ENCODE measurements at regions not wholly inside any gene's neighbourhood (a gene's known extent, or its start where the extent isn't known, plus 50 kb on each side); places are given as distances from the start of the nearest gene placed in this dataset.

DNA sequence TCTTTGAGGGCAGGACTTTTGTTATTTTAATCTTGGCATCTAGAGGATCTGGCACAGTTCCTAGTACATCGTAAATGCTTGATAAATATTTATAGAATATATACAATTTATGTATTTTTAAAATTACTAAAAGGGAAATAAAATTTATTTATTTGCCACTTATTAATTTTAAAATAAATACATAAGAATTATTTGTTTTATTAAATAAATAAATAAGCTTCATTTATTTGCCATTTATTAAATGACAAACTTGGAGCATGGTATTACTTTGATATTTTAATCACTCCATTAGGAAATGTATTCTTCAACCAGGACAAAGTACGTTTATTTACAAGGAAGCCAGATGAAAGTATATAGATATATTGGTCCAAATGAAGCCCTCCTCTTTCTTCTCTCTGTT is 118.7 kb upstream of the LRIG3 start:
- no peak for DNase-seq

DNA sequence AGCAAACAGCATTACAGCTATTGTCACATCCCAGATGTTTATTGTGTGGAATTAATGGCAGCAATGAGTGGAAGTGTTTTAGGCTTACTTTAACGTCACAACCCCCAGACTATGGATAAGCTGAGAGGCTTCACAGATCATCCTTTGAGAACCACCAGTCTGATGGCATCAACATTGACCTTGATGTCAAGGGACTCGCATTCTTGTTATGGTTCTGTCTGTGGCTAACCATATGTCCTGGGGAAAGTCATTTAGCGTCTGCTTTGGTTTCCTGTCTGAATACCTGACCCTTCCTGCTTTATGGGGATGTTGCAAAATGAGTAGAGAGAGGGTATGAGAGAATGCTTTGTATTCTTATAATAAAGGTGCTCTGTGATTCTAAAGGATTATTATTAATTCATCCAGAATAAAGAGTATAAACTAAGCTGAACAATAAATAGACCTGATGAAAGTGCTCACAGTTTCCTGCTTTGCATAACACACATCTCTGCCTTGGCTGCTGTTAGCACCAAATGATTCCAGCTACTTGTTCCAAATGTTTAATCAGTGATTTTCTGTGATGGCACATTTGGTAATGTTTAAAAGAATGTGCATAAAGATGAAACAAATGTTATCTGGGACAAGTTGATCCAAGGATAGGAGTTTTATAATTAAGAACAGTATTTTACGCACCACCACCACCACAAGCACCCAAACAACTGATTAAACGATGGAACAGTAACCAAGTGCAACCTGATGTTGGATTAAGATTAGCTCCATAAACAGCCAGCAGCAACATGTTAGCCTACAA is 116.9 kb upstream of the LRIG3 start:
- DNase-seq, result no peak

DNA sequence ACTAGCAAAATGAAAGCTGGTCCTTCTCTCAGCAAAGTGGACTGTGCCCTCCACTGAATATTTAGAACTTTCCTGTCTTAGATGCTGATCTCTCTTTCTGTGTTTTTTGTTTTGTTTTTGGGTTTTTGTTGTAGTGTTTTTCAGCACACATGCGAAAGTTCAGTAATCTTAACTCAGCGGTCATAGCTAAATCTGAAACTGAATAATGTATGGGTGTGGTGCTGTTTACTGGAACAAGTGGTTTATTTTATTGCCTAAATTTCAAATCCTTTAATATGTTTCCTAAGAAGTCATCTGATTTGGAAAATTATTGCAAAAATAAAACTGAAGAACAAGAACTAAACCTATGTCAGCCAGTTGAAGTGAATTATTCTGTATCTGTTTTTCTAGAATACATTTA is 116.0 kb upstream of the LRIG3 start:
- DNase-seq, result no peak

DNA sequence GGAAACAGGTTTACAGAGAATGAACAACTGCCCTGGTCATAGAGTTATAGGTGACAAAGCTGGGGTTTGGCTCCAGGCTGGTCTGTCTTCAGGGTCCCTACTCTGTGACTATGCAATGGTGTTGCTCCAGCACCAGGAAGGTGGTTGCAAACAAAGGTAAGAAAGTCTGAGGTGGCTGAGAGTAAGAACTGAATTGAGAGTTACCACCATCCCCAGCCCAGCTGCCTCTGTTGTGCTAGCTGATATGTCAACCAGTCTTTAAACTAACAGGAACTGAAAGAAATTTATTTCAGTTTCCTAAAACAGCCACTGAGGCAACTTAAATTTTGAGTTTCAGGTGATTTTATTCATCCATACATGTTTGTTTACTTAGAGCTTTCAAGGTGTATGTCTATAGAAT is 111.0 kb upstream of the LRIG3 start:
- DNase-seq, result no peak

DNA sequence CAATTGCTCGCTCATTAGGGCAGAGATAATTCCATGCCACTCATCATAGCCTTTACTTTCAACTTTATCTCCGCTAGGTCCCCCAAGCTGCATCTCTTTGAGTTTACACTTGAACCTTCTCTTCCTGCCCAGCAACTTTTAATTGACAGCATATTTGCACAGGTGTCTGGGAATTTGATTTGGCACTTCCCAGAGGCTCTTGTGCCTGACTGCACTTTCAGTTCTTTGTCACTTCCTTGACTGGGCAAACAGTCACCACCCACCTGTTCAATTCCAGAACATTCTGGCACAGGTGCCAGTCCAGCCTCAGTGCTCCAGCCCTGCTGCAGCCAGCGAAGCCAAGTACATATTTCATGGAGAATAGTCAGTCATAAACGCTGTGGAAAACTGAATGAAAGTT is 110.1 kb upstream of the LRIG3 start:
- no peak for DNase-seq

DNA sequence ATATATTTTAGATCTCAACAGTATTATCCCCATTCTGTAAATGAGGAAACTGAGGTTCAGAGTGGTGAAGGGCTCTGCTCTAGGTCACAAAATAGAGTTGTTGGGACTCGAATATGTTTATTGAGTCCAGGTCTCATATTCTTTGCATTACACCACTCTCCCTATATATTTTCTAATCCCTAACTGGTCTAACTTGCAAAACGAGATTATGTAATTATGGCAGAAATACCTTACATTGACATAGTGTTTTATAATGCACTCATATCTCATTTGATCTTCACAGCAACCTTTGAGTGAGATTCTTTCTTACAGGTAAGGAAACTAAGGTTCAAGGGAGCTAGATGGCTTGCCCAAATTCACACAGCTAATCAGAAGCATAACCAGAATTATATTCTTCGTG is 106.9 kb upstream of the LRIG3 start:
- DNase-seq, result no peak

DNA sequence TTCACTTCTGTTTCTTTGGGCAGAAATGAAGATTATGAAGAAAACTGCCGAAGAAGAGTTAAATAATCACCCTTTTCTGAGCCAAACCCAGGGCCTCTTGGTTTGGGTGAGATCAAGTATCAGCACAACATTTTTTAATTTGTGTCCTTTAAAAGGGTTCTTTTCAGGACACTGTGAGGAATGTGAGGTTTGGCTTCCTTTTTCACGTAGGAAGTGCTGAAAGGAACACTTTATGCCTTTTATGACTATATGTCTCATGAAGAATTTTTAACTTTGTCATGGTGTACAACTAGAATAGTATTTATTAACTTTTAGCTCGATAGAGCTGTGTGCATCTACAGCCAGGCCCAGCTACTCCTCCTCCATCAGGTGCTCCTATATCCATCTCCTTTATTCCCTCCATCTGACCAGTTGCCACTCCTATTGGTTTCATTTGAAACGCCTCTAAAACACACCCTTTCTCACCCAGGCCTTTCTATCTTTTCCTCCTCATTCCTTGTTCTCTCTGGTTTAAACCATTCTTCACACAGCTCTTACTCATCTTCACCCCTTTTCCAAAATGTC is 103.6 kb upstream of the LRIG3 start:
- DNase-seq, result no peak

DNA sequence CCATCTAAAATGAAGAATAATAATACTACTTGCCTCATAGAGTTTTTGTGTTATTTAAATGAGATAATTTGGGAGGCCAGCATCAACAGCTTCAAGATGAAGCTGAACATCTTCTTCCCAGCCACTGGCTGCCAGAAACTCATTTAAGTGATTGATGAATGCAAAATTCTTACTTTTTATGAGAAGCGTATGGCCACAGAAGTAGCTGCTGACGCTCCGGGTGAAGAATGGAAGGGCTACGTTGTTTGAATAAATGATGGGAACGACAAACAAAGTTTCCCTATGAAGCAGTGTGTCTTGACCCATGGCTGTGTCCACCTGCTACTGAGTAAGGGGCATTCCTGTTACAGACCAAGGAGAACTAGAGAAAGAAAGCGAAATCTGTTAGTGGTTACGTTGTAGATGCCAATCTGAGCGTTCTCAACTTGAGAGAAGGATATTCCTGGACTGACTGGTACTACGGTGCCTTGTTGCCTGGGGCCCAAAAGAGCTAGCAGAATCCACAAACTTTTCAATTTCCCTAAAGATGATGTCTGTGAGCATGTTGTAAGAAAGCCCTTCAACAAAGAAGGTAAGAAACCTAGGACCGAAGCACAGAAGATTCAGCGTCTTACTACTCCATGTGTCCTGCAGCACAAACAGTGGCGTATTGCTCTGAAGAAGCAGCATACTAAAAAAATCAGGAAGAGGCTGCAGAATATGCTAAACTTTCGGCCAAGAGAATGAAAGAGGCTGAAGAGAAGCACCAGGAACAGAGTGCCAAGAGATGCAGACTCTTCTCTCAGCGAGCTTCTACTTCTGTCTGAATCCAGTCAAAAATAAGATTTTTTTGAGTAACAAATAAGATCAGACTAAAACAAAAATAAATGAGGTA is 100.0 kb upstream of the LRIG3 start:
- DNase-seq, result no peak

DNA sequence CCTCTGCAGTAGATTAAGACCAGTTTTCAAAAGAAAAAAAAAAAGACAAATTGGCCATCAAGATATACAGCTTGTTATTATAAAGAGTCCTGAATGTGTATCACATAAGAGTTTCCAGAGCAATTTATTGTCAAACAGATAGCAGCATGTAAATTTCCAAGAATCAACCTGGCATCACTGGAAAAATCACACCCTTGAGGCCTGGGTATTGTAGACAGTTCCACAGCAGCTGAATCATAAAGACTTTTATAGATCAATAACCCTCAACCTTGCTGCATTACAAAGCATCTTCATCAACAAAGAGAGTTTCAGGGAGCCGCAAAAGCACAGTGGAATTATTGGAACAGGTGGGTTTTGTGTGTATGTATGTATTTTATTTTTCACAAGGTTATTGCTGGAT is 94.6 kb upstream of the LRIG3 start:
- no peak for DNase-seq

DNA sequence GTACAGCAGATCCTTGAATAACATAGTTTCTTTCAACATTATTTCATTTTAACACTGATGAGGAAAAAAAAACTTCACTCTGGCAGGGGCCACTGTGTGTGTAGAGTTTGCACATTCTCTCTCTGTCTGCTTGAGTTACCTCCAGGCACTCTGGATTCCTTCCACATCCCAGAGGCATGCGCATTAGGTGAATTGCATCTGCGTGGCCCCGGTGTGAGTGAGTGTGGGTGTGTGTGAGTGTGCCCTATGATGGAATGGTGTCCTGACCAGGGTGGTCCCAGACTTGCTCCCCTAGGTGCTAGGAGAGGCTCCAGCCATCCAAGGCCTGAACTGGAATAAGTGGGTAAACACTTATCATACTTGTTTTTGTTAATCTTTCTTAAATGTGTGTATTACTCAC is 90.6 kb upstream of the LRIG3 start:
- no peak for DNase-seq

DNA sequence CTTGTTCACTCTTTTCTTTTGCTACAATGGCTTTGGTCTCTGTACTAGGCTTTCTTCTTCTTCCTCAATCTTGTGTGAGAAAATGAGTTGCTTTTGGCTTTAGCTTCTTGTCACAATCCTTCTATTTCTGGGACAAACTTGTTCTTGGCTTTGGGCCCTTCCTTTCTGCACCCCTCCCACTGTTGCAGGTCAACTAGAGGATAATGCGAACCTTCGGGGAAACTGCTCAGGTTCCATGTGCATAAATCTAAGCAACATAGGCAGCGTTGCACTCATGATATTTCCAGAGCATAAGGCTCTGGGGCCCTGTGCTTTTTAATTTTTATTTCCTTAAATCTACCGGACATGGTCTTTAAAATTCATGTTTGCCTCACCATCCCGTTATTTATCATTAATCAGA is 89.8 kb upstream of the LRIG3 start:
- no peak for DNase-seq

DNA sequence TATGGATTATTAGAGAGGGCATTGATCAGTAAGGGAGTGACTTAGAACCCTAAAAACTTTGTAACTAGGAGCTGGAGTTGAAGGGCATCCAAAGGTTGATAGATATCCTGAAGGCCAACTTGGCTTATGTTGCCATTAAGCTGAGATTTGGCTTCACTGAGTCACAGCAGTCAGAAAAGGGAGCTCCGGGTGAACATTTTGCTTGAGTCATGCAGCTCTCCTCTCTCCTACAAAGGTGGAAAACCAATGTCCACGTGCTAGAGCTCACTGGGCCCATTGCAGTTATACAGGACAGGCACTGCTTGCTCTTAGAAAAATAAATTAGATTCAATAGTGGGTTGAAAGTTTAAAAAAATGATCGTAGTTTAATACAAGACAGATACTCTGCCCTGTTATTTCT is 87.3 kb upstream of the LRIG3 start:
- no peak for DNase-seq

DNA sequence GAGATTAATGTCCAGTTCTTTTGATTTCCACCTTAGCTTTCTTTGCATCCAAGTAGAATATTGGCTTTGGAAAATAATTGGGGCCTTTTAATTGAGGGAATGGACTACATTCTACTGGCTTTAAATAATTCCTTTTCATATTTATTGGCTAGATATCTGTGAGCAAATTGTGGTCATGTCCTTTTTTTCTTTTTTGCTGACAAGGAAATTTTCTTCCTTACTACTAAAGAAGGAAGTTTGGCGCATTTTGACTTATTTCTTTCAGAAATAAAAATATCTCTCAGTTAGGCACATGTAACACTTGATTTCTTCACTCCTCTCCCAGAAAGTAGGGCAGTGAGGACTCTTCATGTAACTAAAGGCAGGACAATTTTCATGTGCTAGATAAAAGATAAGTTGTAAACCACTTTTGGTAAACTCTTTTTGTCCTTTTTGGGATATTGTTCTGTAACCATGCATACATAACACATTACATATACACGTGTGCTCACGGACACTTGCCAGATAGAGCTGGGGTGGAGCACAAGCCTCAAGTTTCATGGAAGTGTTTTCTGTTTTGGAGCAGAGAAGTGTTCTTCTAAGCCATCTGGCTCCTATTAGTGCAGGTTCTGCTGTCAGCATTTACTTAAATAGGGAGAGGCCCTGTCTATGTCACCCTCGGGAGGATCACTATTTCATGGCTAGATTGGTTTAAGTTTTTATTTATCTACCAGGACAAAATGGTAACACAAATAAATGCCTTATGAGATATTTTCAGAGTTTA is 85.1 kb upstream of the LRIG3 start:
- DNase-seq, result no peak

DNA sequence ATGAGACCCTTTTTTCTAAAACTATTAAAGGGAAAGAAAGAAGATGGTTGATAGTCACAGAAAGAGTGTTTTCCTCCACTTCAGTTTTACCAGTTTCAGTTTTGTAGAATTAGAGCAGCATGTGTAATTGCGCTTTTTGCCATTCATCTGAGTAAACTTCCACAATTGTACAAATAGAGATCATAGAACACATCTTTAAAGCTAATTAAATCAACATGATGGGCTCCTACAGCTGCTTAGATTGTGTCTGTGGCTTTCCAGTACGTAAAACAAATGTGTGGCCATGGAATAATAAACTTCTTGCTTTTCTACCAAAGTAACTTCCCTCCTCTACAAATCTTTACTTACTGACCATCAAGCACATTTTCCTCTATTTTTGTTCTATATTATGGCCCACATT is 84.2 kb upstream of the LRIG3 start:
- DNase-seq, result no peak

DNA sequence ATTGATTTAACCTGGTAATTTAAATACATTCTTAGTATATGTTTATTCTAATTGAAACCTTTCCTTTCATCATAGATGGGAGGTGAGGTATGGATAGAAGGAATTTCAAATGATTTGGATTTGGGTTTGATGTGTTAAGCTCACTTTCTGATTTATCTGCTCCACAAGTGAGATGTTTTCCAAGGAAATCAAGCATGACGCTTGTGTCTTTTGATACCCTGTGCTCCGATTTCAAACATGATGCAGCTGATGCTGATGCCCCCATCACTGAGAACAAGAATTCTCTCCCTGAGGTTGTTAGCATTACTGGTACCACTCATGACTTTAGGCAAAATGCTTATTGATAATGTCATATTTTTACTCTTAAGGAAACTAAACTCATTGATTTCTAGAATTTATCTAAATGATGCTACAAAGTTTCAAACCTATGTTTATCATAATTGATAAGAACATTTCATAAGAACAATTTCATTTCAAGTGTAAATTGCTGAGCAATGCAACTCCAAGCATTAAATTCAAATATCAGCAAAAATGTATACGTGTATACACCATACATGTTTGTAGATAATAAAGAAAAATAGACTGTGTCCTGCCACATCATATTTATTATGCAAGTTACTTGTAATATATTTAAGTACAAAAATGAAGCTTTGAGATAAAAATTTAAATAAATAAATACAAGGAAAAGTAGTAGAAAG is 75.5 kb upstream of the LRIG3 start:
- DNase-seq, result no peak

DNA sequence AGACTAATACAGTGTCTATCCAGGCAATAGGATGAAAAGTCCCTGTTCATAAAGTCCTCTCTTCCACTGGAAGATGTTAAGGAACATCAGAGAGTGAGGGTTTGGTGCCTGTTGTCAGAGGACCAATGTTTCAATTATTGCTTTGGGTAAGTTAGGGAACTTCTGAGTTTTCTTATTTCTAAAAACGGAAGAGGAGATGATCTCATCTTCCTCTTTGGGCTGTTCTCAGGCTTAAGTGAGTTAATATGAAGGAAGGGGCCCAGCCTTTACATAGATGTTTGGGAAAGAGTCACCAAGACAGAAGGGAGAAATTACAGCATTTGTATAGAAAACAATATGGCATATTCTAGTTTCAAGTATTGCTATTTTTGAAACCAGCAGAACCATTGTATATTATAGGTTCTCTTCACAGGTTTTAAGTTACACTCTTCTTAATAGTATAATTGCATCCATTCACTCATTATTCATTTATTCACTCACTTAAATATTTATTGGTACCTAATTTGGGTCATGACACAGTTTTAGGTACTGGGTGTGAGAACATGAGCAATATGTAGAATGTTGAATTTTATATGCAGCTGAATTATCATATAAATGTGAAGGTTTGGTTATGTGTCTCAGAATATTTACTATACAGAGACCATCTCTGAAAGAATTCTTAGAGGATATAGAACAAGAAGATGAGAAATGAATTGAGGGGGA is 68.5 kb upstream of the LRIG3 start:
- no peak for DNase-seq

DNA sequence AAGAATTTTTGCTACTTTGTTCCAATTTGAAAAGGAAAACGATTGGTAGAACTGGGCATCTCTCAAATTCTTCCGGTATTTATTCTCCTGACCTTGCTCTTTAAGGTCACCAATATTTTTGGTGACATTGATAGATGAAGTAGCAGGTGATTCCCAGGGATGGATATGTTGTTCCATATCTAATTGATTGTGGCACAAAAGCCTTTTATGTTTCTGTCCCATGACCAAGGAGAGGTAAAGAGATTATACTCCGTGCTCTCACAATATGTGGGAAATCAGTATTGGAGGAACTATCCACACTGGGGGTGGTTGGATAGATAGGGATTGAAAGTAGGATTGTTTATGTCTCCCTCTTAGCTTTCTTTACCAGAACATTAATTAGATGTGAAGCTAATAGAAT is 61.7 kb upstream of the LRIG3 start:
- no peak for DNase-seq

DNA sequence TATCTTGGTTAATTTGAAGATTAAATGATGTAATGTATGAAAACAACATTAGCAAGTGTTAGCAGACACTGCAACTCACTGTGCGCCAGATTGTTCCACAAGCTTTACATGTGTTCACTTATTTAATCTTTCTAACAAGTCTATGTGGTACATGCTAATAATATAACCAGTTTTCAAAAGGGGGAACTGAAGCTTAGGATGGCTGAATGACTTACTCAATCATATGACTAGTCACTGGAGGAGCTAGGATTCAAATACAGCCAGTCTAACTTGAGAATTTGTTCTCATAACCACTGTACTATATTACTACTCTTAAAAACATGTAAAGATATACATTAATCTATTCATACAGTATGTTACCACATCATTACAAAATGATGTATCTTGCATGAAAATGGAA is 60.5 kb upstream of the LRIG3 start:
- no peak for DNase-seq

DNA sequence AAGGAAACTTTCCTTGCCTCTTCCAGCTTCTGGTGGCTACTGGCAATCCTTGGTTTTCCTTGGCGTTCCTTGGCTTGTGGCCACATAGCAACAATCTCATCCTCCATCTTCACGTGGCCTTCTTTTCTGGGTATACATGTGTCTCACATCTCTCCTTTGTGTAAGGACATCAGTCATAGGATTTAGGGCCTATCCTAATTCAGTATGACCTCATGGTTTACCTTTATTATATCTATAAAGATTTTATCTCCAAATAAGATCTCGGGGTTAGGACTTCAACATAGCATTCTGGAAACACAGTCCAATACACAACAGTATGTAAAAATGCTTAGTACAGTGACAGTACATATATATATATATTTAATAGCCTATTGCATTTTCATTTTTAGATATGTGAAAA is 58.4 kb upstream of the LRIG3 start:
- DNase-seq, result no peak

DNA sequence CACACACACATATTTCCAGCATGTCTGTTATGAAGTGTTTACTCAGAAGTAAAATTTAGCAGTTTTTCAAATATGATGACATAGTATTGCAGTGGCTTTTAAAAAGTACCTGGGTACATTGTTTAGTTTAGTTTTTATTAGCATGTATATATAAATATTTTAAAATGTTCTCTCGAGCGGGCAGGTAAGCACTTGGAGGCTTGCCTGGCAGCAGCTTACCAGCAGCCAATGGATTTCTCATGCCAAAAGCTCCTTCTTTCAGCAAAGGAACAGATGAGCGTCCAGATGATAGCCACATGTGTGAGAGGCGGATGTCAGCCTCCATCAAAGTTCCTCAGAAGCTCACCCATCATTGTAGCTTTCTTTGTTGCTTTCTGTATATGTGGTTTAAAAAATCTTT is 57.2 kb upstream of the LRIG3 start:
- no peak for DNase-seq

DNA sequence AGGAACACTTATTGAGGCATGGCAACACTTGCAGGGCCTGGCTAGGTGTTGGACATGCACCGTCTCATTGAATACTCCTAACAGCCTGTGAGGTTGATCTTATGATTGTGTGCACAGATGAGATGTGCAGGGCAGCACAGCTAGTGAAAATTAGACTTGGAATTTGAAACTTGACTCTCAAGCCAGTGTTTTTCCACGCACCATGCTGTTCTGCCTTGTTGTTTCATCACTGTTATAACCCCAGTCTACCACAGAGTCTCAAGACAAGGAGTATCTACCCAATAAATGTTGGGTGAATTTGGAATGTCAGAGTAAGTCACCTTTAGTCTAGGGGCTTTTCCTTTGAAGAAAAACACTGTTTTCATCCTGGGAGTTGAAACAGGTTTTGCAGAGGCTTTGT is 55.8 kb upstream of the LRIG3 start:
- no peak for DNase-seq
